AG09319 (cell line): ENCODE measurements at regions not wholly inside any gene's neighbourhood (a gene's known extent, or its start where the extent isn't known, plus 50 kb on each side); places are given as distances from the start of the nearest gene placed in this dataset.

Experiments
- DNase-seq: peaks from one replicate; pipeline ENCODE4 v3.0.0-alpha.2; 2010; ENCODE audit warnings: low read depth; ENCODE audit errors: extremely low read depth
- CTCF ChIP-seq: IDR thresholded peaks from 2 replicates; pipeline ENCODE4 v1.5.1; 2011; ENCODE audit warnings: low read depth, mild to moderate bottlenecking, inconsistent platforms, low read length, moderate library complexity

DNA sequence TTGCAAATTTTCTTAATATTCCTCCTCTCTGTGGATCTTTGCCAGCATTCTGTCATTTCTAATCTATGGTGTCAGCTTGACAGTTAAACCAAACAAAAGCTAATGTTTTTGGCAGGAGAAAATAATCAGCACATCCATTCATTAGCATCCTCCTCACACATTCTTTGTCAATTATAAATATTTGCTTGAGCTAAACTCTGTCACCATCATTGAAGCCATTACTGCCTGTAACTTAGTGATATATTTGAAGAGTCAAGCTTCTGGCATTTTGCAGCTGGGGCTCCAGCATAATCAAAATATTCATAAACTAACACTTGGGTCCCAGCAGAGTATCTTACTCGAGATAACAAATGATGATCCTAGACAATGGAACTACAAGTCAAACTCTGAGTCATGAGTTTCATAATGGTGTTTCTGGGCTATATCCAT, 126.1 kb downstream of the EIF4E start:
- DNase-seq: no peak

DNA sequence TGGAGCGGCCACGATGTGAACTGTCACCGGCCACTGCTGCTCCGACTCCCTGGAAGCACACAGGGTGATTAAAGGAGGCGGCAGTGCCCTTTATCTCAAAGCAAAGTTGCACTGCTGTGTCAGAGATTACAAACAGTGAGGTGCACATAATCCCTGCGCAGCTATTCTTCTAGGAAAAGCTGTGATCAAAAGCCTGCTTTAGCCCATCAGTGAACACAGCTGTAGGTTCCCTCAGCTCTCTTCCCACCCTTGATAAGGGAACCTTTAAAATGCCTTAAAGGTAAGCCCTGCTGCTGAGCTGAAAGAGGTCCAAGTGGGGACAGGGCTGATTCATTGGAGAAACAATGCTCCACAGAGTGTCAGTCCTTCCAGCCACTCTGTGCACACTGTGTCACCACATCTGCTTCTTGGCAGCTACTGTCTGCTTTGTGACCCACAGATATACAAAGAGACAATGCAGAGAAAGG, 127.6 kb downstream of the EIF4E start:
- no peak for TF ChIP-seq CTCF
- DNase-seq: no peak

More for the DNA sequence above, 126.1 kb downstream of the EIF4E start:
- TF ChIP-seq CTCF: no peak

GRCh38 chr4:98796991-98797390, 131.9 kb downstream of the EIF4E start:
- DNase-seq: no peak
- TF ChIP-seq CTCF: no peak

DNA sequence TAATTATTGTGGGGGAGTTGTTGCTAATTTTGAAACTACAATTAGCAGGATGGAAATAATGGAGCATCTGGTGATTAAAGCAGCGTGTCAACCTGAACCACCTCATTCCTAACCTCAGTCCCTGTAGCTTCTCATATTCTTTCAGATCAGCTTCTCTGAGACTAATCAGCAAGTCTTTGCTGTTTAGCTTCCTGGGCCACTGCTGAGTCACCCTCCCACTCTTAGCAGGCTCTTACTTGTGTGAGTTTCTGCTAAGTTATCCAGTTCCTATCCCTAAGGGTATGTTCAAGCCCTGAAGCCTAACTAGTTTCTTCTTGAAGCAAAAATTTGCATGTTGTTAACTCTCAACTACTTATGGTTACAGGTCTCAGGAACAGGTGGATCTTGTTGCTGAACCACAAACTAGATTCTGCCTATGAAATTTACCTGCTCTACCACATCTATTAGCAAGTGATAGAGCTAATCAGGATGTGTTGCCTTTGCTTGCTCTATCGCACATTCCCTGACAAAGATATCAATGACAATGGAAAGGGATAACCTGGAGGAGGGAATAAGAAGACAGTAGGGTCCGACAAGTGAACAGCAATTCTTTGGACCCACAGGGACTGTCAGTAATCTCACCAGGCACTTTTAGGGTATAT, 134.2 kb downstream of the EIF4E start:
- TF ChIP-seq CTCF: no peak
- no peak for DNase-seq

- DNase-seq: no peak
Measured at GRCh38 chr4:98793658-98794057, 135.2 kb upstream of the TSPAN5 start.

DNA sequence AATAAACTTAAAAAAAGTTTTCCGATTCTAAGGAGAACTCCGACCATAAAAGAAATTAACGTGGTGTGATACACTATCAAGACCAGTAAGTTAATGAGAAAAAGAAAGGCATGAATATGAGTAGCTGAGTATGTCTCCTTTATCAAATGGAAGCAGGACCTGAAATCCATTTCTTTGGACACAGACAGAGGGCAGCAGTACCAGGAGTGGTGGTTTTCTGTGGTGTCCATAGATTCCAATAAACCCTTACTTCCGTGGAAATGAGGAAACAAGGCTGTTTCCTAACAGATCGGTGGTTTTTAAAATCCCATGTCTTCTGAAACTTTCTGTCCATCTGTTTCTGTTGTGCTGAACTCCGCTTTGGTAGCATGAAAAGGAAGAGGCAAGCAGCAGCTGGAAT, 128.5 kb upstream of the TSPAN5 start:
- no peak for DNase-seq
- peak; percentile 24 for TF ChIP-seq CTCF

More at GRCh38 chr4:98793658-98794057, 135.2 kb upstream of the TSPAN5 start:
- TF ChIP-seq CTCF: no peak

- TF ChIP-seq CTCF: no peak
- DNase-seq: no peak
Measured at GRCh38 chr4:98784947-98785706, 126.7 kb upstream of the TSPAN5 start.
